Neural progenitor cell (in vitro differentiated cells): ENCODE measurements at regions not wholly inside any gene's neighbourhood (a gene's known extent, or its start where the extent isn't known, plus 50 kb on each side); places are given as distances from the start of the nearest gene placed in this dataset.
"Not testable (repeated sequence)": the region's sequence is repeated elsewhere in the genome, so short reads cannot be mapped to it uniquely, and the experiment has no call there.

Experiments
- EZH2phosphoT487 ChIP-seq: fragments of 200-600 bp; sonication (generic); IDR thresholded peaks from 2 replicates; pipeline ENCODE4 v1.6.1; 2017; ENCODE audit warnings: antibody characterized with exemption
- TF ChIP-seq, protein P1 (sequence below): fragments of 200-600 bp; sonication (generic); IDR thresholded peaks from 2 replicates; pipeline ENCODE4 v1.5.1; 2017; ENCODE audit warnings: antibody characterized with exemption, mild to moderate bottlenecking

DNA sequence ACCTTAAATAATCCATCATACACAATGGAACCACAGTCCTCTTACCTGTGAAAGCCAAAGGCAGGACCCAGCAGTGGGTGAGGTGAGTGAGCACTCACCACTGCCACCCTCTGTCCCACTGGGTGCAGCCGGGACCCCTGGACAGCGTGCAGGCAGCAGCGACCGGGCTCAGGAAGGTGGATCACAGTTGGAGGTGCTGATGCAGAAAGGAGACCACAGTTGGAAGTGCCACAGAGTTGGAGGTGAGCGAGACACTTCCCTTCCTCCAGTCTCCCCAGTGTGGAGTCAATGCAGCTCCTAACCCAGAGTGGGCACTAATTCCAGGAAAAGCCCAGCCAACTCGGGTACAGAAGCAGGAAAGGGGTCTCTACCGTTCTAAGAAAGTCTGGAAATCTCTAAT is 323.0 kb downstream of the KLF13 start:
- TF ChIP-seq EZH2phosphoT487: not testable (repeated sequence)
- TF ChIP-seq, protein P1, sequence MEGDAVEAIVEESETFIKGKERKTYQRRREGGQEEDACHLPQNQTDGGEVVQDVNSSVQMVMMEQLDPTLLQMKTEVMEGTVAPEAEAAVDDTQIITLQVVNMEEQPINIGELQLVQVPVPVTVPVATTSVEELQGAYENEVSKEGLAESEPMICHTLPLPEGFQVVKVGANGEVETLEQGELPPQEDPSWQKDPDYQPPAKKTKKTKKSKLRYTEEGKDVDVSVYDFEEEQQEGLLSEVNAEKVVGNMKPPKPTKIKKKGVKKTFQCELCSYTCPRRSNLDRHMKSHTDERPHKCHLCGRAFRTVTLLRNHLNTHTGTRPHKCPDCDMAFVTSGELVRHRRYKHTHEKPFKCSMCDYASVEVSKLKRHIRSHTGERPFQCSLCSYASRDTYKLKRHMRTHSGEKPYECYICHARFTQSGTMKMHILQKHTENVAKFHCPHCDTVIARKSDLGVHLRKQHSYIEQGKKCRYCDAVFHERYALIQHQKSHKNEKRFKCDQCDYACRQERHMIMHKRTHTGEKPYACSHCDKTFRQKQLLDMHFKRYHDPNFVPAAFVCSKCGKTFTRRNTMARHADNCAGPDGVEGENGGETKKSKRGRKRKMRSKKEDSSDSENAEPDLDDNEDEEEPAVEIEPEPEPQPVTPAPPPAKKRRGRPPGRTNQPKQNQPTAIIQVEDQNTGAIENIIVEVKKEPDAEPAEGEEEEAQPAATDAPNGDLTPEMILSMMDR: not testable (repeated sequence)
